GM04504 (cell line): ENCODE measurements at regions not wholly inside any gene's neighbourhood (a gene's known extent, or its start where the extent isn't known, plus 50 kb on each side); places are given as distances from the start of the nearest gene placed in this dataset.

Experiments used
- DNase-seq: peaks from one replicate; pipeline ENCODE4 v3.0.0-alpha.2; 2012; ENCODE audit warnings: low read depth

DNA sequence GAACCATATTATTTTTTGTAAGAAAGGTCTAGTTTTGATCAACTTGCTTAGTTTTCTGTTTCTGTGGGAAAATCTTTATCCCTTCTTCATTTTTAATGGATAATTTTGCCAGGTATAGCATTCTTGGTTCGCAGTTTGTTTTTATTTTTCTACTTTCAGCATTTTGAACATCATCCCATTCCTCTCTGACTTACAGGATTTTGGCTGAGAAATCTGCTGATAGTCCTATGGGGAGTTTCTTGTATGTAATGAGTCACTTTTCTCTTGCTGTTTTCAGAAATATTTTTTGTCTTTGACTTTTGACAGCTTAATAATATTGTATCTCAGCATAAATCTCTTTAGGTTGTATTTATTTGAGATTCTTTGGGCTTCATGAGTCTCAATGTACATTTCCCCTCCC, 389.1 kb downstream of the PBX1 start:
- no peak for DNase-seq

- DNase-seq, result no peak
Observed at GRCh38 chr1:164937291-164937690, 378.3 kb downstream of the PBX1 start.

DNA sequence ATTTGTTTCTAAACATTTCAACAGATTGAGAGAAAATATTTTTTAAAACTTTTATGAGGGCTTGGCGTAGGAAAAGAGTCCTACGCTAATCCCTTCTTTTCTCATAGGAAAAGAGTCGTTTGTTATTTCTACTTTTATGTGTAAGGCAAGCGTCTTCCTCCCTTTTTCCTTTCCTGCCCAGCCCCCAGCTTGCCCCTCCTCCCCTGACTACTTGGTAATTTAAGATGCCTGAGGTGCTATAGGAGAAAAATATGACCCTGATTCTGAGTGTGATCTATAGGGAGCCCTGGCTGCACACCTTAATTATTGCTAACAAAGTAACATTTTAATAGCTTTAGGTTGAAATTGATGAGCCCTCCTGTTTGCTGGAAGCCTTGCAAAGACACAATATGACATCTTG, 373.6 kb downstream of the PBX1 start:
- no peak for DNase-seq

DNA sequence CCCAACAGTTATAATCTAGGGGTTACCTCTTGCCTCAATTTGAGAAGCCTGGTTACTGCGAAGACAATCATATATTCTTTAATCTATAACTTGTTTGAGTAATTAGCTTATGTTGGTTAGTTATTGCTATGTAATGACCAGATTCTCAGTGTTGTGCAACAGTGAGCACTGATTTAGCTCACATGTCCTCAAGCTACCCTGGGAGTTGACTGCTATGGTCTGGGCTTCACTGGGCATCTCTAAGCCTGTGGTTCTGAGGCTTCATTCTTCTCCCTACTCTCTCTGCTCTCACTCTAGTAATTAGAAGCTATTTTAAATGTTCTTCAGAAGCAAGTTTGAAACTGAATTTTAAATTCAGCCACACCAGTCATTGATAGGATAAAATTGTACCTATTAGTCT, 371.8 kb downstream of the PBX1 start:
- DNase-seq, result no peak

- DNase-seq, result no peak
Observed at GRCh38 chr1:164930241-164930640, 371.3 kb downstream of the PBX1 start.

DNA sequence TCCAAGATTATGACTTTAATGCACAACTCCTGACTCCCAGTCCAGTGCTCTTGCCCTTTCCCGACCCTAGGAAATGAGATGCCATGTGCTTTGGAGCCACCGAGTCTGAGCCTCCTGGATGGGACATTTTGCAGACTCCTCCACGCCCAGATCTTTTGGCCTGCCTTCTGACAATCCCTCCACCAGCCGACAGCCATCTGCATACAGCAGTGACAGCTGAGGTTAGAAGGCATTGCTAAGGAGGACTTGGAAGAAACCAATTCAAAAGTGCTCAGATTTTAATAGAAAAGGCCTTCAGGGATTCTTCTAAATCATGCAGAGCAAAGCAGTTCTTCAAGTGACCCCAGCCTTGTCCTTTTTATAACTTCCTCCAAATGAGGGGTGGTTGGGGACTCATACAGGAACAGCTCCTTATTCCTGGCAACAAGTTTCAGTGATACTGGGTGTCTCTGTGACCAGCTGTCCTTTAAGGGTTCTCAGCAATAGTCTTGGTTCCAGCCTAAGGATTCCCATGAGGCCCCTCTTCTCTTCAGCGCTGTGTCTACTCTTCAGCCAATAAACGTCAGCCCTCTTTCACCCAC, 369.3 kb downstream of the PBX1 start:
- no peak for DNase-seq

DNA sequence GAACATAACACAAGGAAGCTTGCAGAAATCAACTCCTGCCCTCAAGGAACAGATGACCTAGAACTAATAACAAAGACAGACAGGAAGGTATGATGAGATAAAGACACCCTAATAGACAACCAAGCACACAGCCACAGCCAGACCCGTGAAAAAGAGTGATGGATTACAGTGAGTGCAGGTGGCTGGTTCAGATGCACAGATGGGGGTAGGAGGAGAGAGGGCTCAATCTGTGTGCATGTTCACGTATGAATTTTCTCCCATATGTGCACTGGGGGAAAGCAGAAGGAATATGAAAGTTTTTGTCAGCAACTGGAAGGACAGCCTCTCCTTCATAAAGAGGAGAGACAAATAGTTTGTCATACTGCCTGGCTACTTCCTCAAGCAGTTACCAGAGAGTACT, 367.1 kb downstream of the PBX1 start:
- no peak for DNase-seq

- DNase-seq, result no peak
Observed at GRCh38 chr1:164922585-164922984, 363.6 kb downstream of the PBX1 start.

DNA sequence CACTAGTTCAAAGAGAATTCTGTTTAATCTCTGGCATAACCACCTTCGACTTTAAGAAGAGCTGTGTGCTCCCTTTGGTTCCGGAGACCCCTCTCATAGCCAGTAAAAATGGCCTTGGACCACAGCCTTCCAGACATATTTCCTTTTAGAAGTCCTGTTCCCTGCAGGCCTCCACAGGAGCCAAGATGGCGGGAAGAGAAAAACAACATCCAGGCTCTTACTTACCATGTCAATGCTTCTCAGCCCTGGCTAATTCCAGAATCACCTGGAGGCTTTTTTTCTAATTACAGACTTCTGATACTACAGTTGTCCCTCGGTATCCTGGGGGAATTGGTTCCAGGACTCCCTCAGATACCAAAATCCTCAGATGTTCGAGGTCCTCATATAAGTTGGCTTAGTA, 362.5 kb downstream of the PBX1 start:
- no peak for DNase-seq

DNA sequence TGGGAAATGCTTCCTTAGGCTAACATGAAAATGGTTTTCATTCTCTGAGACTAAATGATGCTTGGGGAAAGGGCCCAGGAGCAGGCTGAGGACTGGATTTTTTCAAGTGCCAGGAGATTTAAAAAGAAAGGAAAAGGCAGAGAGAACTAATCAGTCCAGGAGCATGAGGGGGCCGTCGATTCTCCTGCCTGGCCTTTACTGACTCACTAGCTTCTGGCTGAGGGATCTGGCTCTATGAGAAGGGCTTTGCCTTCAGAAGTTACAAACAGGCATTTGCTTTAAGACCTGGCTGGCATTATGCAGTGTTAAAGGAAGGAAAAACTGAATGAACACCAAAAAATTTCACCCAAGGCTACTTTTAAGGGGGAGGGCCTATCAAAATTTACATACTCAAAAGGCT, 359.2 kb downstream of the PBX1 start:
- DNase-seq, result no peak

DNA sequence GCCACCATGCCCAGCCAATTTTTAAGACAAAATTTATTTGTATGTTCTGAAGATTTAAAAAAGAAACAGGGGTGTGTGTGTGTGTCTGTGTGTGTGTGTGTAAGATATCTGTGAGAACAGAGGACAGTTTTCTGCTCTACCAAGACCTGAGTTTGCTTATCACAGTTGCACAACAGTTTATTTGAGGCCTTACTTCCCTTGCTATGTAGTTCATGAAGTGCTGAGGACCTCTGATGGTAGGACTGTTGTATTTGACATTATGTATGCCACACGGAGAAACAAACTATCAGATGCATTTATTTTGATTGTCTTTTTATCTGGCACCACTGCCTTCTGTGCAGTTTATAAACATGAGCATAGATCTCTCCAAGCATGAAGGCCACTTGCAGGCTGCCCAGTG, 355.2 kb downstream of the PBX1 start:
- peak; percentile 12 for DNase-seq

DNA sequence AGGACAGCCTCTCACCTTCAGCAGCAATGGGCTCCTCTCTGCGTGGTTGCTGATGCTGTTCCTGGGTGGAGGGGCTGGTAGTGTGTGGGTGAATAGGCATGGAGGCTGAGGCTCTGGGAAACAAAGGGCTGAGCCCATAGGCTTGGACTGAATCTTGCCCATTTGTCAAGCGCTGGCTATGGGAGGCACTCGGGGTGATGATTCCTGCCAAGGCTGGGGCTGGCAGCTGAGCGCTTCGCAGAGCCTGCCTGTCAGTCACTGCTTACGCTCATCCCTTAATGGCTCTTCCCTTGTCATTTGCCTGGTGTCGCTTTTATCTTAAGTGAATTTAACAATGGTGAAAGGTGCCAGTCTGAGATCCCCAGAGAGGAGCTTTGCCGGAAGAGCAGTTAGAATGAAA, 353.3 kb downstream of the PBX1 start:
- no peak for DNase-seq

DNA sequence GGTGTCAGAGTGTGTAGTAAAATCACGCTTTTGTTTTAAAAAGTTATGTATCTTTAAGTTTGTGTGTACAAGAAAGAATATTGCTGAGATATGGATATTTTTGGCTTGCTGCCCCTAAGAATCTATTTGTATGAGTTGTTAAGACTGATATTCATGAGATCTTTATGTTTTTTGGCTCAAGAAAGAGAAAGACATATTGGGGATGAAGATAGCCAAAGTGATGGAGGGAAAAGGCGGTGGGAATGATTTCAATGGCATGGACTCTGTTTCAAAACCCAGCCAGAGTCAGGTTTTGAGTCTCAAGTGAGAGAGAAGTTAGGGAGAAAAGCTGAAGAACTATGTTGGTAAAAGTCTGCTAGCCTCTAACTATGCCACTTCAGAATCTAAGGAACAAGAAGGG, 351.7 kb downstream of the PBX1 start:
- DNase-seq, result no peak

GRCh38 chr1:164907666-164908065, 348.7 kb downstream of the PBX1 start:
- no peak for DNase-seq

- no peak for DNase-seq
Observed at GRCh38 chr1:164905869-164906268, 346.9 kb downstream of the PBX1 start.

DNA sequence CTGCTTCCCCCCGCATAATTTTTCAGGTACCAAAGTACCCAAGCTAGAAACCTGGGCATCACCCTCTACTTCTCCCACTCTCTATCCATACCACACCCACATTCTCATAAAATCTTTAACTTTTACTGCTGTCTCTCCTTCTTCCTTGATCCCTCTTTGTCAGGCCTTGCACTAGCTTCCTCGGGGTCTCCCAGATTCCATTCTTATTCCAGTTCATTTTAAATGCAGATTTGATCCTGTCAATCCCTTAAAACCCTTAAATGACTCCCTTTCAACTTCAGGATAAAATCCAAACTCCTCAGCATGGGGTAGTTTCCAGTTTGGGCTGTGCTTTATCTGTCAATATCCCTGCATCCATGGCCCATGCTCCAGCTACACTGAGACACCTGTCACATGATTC, 343.5 kb downstream of the PBX1 start:
- DNase-seq, result no peak
